ENCODE measurements at regions not wholly inside any gene's neighbourhood (a gene's known extent, or its start where the extent isn't known, plus 50 kb on each side); places are given as distances from the start of the nearest gene placed in this dataset.
"Not testable (repeated sequence)": the region's sequence is repeated elsewhere in the genome, so short reads cannot be mapped to it uniquely, and the experiment has no call there.

DNA sequence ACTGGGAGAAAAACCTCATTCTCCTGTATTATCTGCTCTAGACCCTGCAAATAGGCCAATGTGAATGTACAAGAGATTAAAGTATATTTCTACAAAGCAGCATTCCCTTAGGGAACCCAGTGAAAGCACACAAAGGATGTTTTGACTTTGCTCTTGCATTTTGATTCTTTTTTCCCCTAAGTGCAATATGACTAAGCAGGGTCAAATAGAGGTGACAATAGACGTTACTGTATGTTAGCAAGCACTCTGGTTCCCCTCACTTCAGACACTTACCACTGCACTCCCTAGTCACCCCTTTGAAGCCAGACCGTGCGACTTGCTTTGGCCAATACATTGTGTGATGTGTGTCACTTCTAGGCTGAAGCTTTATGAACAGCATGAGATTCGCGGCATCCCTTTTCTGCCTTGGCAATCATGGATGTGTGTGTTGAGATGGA, 209.7 kb downstream of the RHOU start:
- Histone ChIP-seq H3K4me3 (ENCODE audit: low read depth, low read length) (no peak overlapping the region), H3K9me3 (ENCODE audit: control insufficient read depth, low read length) (no peaks in the 10 kb centered on the region), H3K27me3 (ENCODE audit: control insufficient read depth, insufficient read depth, low read length) (no peaks in the 10 kb centered on the region), H3K36me3 (ENCODE audit: control insufficient read depth, insufficient read depth, low read length) (no peaks in the 10 kb centered on the region), H3K79me2 (no peaks in the 10 kb centered on the region), H3K4me1 (no peaks in the 10 kb centered on the region), H3K9ac (no peak overlapping the region), H3K27ac (no peak overlapping the region), H3K4me2 (ENCODE audit: low read length) (no peak overlapping the region), H2AFZ (no peak overlapping the region)
- TF ChIP-seq, protein P1, sequence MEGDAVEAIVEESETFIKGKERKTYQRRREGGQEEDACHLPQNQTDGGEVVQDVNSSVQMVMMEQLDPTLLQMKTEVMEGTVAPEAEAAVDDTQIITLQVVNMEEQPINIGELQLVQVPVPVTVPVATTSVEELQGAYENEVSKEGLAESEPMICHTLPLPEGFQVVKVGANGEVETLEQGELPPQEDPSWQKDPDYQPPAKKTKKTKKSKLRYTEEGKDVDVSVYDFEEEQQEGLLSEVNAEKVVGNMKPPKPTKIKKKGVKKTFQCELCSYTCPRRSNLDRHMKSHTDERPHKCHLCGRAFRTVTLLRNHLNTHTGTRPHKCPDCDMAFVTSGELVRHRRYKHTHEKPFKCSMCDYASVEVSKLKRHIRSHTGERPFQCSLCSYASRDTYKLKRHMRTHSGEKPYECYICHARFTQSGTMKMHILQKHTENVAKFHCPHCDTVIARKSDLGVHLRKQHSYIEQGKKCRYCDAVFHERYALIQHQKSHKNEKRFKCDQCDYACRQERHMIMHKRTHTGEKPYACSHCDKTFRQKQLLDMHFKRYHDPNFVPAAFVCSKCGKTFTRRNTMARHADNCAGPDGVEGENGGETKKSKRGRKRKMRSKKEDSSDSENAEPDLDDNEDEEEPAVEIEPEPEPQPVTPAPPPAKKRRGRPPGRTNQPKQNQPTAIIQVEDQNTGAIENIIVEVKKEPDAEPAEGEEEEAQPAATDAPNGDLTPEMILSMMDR (IDR thresholded peaks at IDR 0.05) = no peak

- H3K79me2 ChIP-seq = no peaks in the 10 kb centered on the region
Measured at GRCh38 chr1:228945885-228946284, 210.6 kb downstream of the RHOU start.

DNA sequence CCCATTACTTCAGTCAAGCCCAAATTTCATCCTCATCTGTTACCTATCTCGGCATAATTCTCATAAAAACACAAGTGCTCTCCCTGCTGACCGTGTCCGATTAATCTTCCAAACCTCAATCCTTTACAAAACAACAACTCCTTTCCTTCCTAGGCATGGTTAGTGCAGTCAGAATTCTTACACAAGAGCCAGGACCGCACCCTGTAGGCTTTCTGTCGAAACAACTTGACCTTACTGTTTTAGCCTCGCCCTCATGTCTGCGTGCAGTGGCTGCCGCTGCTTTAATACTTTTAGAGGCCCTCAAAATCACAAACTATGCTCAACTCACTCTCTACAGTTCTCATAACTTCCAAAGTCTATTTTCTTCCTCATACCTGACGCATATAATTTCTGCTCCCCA, 214.3 kb downstream of the RHOU start:
- not testable (repeated sequence) for H3K9me3 ChIP-seq (ENCODE audit: control insufficient read depth, low read length); H3K36me3 ChIP-seq (ENCODE audit: control insufficient read depth, insufficient read depth, low read length); H3K27ac ChIP-seq; H3K79me2 ChIP-seq; H3K4me3 ChIP-seq (ENCODE audit: low read depth, low read length); H3K4me2 ChIP-seq (ENCODE audit: low read length); H3K4me1 ChIP-seq; H3K9ac ChIP-seq; H2AFZ ChIP-seq; H3K27me3 ChIP-seq (ENCODE audit: control insufficient read depth, insufficient read depth, low read length)

More at GRCh38 chr1:228945885-228946284, 210.6 kb downstream of the RHOU start:
- H3K9me3 ChIP-seq (ENCODE audit: control insufficient read depth, low read length) = no peaks in the 10 kb centered on the region
- no peak overlapping the region for H3K27ac ChIP-seq
- H3K4me1 ChIP-seq = no peaks in the 10 kb centered on the region
- H3K36me3 ChIP-seq (ENCODE audit: control insufficient read depth, insufficient read depth, low read length) = no peaks in the 10 kb centered on the region
- H2AFZ ChIP-seq = no peak overlapping the region
- H3K4me2 ChIP-seq (ENCODE audit: low read length) = no peak overlapping the region
- no peaks in the 10 kb centered on the region for H3K27me3 ChIP-seq (ENCODE audit: control insufficient read depth, insufficient read depth, low read length)
- no peak overlapping the region for H3K4me3 ChIP-seq (ENCODE audit: low read depth, low read length)
- no peak overlapping the region for H3K9ac ChIP-seq
- TF ChIP-seq, protein P1 (IDR thresholded peaks at IDR 0.05) = no peak

GRCh38 chr1:228953207-228953606, 217.9 kb downstream of the RHOU start:
- no peaks in the 10 kb centered on the region for H3K36me3 ChIP-seq (ENCODE audit: control insufficient read depth, insufficient read depth, low read length)
- no peaks in the 10 kb centered on the region for H3K4me1 ChIP-seq
- TF ChIP-seq, protein P1 (IDR thresholded peaks at IDR 0.05) = no peak
- H2AFZ ChIP-seq = no peak overlapping the region
- no peak overlapping the region for H3K27ac ChIP-seq
- no peaks in the 10 kb centered on the region for H3K27me3 ChIP-seq (ENCODE audit: control insufficient read depth, insufficient read depth, low read length)
- H3K9ac ChIP-seq = no peak overlapping the region
- H3K4me2 ChIP-seq (ENCODE audit: low read length) = no peak overlapping the region
- H3K9me3 ChIP-seq (ENCODE audit: control insufficient read depth, low read length) = no peaks in the 10 kb centered on the region
- H3K4me3 ChIP-seq (ENCODE audit: low read depth, low read length) = no peak overlapping the region
- H3K79me2 ChIP-seq = no peaks in the 10 kb centered on the region

- not testable (repeated sequence) for H3K9ac ChIP-seq; H3K4me3 ChIP-seq (ENCODE audit: low read depth, low read length); H3K4me2 ChIP-seq (ENCODE audit: low read length); H3K4me1 ChIP-seq; H2AFZ ChIP-seq; H3K79me2 ChIP-seq; H3K9me3 ChIP-seq (ENCODE audit: control insufficient read depth, low read length); H3K27ac ChIP-seq; H3K27me3 ChIP-seq (ENCODE audit: control insufficient read depth, insufficient read depth, low read length); H3K36me3 ChIP-seq (ENCODE audit: control insufficient read depth, insufficient read depth, low read length)
Measured at GRCh38 chr1:228953808-228954207, 218.5 kb downstream of the RHOU start.

DNA sequence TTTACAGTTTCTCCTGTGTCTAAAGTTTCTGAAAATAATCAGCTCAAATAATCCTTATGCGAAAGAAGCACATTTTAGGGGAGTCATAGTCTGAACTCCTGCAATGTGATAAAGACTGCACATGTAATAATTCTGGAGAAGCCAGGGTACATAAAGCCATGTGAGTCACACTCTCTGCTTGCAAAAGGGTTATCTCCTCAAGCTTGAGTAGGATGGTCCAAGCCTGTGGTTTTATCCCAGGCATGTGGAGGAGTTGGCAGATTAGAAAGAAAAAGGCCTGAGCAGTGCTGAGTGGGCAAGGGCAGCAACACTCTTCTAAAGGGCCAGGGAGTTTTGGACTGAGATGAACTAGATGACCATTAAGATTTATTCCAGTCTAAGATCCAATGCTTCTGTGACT, 220.4 kb downstream of the RHOU start:
- TF ChIP-seq, protein P1 (IDR thresholded peaks at IDR 0.05) = no peak
- Histone ChIP-seq H3K9me3 (ENCODE audit: control insufficient read depth, low read length) (no peaks in the 10 kb centered on the region), H3K9ac (no peak overlapping the region), H3K4me1 (no peaks in the 10 kb centered on the region), H2AFZ (no peak overlapping the region), H3K27me3 (ENCODE audit: control insufficient read depth, insufficient read depth, low read length) (no peaks in the 10 kb centered on the region), H3K79me2 (no peaks in the 10 kb centered on the region), H3K4me2 (ENCODE audit: low read length) (no peak overlapping the region), H3K27ac (no peak overlapping the region), H3K36me3 (ENCODE audit: control insufficient read depth, insufficient read depth, low read length) (no peaks in the 10 kb centered on the region), H3K4me3 (ENCODE audit: low read depth, low read length) (no peak overlapping the region)

All from parathyroid adenoma (tissue), 2 donors.